NCI-H1417 treated with DMSO at 0.1 percent for 48 hours (cell line): ENCODE measurements at regions not wholly inside any gene's neighbourhood (a gene's known extent, or its start where the extent isn't known, plus 50 kb on each side); places are given as distances from the start of the nearest gene placed in this dataset.
"Not testable (repeated sequence)": the region's sequence is repeated elsewhere in the genome, so short reads cannot be mapped to it uniquely, and the experiment has no call there.

Experiments used
- DNase-seq: peaks from one replicate; lab custom pipeline; 2025; lab: John Stamatoyannopoulos, UW

DNA sequence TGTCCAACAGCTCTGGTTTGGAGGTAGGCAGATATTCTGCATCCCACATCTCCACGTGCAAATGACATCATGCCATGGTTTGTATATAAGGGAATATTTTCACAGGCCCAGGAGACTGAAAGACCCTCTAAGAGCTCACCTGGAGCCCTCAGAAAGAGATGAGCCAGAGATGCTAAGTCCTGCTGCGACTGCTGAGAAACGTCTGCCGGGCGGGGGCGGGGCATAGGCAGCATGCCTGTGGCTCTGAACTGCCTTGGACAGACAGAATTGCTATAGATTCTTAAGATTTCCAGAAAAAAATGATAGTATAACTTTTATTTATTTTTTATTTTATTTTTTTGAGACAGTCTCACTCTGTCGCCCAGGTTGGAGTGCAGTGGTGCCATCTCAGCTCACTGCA is 64.2 kb upstream of the METTL9 start:
- DNase-seq: not testable (repeated sequence)

DNA sequence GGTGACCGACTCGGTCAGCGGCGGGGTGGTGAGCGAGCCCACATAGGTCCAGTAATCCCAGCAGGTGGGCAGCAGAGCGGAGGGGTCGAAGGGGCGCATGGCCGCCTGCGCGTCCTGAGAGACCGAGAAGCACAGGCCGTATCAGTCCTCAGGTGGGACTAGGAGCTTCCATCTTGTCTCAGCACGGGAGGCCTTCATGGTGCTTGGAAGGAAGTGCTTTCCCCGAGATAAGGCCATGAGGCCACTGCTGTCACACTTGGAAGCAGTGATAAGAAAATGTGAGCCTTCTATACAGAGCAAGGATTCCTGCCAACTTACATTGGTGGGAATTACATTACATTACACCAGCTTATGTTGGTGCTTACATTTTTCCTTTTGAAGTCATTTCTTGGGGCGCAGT is 62.6 kb upstream of the METTL9 start:
- not testable (repeated sequence) for DNase-seq

DNA sequence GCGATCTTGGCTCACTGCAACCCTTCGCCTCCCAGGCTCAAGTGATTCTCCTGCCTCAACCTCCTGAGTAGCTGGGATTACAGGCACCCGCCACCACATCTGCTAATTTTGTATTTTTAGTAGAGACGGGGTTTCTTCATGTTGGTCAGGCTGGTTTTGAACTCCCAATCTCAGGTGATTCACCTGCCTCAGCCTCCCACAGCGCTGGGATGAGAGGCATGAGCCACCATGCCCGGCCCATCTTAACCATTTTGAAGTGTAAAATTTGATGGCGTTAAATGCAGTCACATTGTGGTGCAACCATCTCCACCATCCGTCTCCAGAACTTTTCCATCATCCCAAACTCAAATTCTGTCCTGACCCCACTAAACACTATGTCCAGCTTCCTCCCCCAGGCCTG is 61.8 kb upstream of the METTL9 start:
- DNase-seq: not testable (repeated sequence)

DNA sequence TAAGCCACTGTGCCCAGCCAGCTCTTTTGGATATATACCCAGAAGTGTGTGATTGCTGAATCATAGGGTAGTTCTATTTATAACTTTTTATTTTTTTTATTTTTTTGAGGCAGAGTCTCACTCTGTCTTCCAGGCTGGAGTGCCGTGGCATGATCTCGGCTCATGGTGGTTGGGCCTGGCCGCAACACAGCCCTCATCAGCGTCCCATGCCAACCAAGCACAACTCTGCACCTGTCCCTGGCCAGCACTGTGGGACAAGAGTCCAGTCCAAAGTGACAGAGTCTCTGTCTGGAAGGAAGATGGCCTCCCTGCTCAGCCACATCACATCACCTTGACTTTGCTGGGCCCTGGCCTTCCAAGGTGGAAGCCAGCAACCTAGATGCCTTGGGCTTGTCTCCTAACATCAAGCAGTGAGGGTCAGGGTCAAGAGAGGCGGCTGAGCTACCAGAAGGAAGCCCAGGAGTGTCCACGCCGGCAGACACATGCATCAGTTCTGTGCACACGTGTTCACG is 60.2 kb upstream of the METTL9 start:
- DNase-seq: not testable (repeated sequence)

DNA sequence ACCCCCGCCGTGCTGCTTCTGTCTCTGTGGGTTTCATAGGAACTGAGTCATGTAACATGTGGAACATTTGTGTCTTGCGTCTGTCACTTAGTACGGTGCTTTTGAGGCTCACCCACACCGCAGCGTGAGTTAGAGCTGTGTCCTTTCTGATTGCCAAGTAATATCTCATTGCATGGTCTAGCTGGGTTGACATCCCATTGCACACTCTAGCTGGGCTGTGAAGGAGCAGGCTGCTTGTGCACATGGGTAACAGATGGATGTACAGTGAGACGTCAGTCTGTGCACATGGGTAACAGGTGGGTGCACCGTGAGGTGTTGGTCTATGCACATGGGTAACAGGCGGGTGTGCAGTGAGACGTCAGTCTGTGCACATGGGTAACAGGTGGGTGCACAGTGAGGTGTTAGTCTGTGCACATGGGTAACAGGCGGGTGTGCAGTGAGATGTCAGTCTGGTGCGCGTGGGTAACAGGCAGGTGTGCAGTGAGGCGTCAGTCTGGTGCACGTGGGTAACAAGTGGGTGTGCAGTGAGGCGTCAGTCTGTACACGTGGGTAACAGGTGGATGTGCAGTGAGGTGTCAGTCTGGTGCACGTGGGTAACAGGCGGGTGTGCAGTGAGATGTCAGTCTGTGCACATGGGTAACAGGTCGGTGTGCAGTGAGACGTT is 58.5 kb upstream of the METTL9 start:
- not testable (repeated sequence) for DNase-seq

DNA sequence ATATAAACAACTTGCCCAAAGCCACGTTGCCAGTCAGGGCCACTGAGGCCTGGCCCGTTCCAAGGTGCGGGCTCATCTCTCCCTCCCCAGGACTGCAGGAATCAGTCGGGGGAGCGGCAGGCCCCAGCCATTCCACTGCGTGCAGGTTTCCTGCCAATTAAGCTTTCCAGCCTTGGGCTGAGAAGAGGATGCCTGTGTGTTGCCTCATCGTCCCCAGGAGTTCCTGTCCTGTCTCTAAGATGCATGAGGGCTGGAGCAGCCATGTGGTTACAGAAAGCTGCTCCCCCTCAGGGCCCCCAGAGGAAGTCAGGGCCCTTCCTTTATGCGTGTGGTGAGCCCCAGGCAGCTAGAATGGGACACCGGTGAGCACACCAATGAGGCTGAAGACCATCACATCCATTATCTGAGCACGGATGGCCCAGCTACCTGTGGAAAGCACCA is 57.7 kb upstream of the METTL9 start:
- not testable (repeated sequence) for DNase-seq

DNA sequence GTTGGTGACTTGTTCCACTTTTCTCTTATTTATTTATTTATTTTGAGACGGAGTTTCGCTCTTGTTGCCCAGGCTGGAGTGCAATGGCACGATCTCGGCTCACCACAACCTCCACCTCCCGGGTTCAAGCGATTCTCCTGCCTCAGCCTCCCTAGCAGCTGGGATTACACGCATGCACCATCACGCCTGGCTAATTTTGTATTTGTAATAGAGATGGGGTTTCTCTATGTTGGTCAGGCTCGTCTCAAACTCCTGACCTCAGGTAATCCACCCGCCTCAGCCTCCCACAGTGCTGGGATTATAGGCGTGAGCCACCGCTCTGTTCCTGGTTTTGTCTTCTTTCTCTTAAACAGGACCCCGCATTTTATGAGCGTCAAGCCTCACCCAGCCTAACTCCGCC is 57.3 kb upstream of the METTL9 start:
- not testable (repeated sequence) for DNase-seq

DNA sequence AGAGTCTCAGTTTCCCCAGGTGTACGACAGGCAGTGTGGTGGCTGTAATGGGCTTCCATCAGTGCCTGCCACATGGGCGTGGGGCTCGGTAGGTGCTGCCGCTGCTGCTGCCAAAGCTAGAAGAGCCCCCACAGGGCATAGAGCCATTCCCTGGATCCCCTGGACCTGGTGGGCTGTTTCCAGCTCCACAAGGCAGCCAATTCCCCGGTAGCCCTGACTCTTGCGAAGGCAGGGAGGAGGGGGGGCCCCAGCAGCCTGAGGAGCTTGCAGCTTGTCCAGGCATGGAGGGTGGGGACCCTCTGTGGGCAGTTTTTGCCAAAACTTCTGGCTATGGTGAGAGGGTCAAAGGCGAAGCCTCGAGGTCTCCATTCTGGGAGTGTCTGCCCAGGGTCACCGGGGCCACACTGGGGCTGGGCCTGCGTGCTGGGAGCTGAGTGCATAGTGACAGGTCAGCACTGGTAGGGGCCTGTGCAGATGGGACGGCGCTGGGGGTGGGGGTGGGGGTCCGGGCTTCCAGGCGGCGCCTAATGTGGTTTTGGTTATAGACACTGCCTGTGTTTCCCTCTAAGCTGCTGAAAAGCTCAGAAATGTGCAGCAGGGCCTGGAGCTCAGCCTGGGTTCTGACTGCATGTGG is 56.8 kb upstream of the METTL9 start:
- DNase-seq: not testable (repeated sequence)

DNA sequence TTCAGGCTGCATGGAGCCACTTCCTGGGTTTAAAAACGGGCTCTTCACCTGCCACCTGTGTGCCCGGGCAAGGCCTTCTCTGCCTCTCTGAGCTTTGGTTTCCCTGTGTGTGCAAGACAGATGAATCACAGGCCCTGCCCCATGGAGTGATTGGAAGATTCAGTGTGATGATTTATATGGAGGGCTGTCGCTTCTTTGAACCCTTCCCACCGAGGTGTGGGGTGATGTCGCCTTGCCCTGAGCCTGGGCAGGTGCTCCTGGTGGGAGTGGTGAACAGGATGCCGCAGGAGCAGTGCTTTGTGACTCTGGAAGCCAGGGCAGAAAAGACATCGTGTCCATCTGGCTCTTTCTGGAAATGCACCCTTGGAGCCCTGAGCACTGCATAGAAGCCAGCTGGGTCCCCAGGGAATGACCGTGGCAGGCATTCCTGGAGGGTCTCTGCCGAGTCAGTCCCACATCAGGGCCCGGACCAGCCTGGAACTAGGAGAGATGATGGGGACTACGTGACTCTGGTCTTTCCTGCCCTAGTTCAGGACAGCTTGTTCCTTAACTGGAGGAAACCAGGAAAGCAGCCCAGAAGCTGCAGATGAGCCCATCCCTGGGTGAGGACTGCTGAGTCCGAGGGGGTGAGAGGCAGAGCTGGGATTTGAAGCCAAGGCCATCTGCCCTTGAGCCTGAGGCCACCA is 56.1 kb upstream of the METTL9 start:
- not testable (repeated sequence) for DNase-seq

DNA sequence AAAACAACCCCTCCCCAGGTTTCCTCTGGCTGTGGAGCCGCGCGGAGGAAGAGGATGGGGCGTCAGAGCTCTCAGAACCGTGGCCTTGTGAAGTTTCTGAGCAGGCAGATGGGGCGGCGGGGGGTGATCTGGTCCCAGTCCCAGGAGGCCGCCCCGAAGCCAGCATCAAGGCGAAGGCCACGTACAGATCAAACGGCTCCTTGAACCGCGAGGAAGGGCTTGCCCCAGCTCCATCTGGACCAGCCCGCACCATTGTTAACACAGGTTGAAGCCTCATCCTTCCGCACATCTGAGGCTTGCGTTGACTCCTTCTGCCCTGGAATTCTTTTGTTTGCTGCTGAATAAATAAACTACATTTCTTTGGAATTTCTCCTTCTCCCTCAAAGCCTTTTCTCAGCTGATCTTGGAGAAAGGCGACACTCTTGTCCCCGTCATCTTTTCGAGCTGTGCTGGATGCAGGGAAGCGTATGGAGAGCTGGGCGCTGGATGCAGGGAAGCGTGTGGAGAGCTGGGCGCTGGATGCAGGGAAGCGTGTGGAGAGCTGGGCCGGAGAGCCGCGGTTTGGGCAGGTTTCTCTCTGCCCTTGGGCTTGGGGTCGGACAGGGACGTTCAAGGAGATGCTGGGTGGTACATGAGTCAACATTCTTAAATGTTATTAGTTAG is 53.6 kb upstream of the METTL9 start:
- not testable (repeated sequence) for DNase-seq

DNA sequence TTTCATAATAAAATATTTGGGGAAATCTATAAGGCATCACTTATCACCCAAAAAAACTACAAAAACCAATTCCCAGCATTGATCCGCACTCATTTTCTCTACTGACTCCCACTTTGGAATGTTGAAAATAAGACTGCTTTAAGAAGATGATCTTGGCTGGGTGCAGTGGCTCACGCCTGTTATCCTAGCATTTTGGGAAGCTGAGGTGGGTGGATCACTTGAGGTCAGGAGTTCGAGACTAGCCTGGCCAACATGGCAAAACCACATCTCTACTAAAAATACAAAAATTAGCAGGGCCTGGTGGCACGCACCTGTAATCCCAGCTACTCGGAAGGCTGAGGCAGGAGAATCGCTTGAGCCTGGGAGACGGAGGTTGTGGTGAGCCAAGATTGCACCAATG is 50.0 kb upstream of the METTL9 start:
- DNase-seq: not testable (repeated sequence)
